Chondrocyte (in vitro differentiated cells): ENCODE measurements at regions not wholly inside any gene's neighbourhood (a gene's known extent, or its start where the extent isn't known, plus 50 kb on each side); places are given as distances from the start of the nearest gene placed in this dataset.

ENCODE experiments used
- DNase-seq: peaks from one replicate; pipeline ENCODE4 v3.0.0; 2021; ENCODE audit warnings: mixed read lengths, low spot score
- H3K27ac Mint-ChIP-seq: one replicate; pipeline ENCODE4 v1.8.0; 2021; ENCODE audit warnings: mild to moderate bottlenecking, moderate library complexity, mixed read lengths; ENCODE audit not compliant: unreplicated experiment
- H3K27me3 Mint-ChIP-seq: 2 replicates; pipeline ENCODE4 v1.8.0; 2021; ENCODE audit warnings: low read depth, mixed read lengths
- H3K36me3 Mint-ChIP-seq: 2 replicates; pipeline ENCODE4 v1.8.0; 2021; ENCODE audit warnings: low read depth, mixed read lengths
- H3K4me1 Mint-ChIP-seq: 2 replicates; pipeline ENCODE4 v1.8.0; 2021; ENCODE audit warnings: low read depth, mild to moderate bottlenecking, mixed read lengths
- H3K4me3 Mint-ChIP-seq: one replicate; pipeline ENCODE4 v1.8.0; 2021; ENCODE audit warnings: mild to moderate bottlenecking, moderate library complexity, mixed read lengths; ENCODE audit not compliant: unreplicated experiment
- H3K9me3 Mint-ChIP-seq: 2 replicates; pipeline ENCODE4 v1.8.0; 2021; ENCODE audit warnings: low read depth, mixed read lengths
- CTCF ChIP-seq: fragments of 200-600 bp; sonication (generic); IDR thresholded peaks from 2 replicates; pipeline ENCODE4 v1.5.0; 2021; ENCODE audit warnings: antibody characterized with exemption, mild to moderate bottlenecking, moderate library complexity

GRCh38 chr3:152623286-152623911 lies 211.5 kb upstream of the P2RY1 start:
- Mint-ChIP-seq H3K4me3 (no peak overlapping the region), H3K4me1 (no peaks in the 10 kb centered on the region), H3K27ac (no peak overlapping the region), H3K27me3 (no peaks in the 10 kb centered on the region), H3K36me3 (no peaks in the 10 kb centered on the region), H3K9me3 (no peaks in the 10 kb centered on the region)
- TF ChIP-seq CTCF = no peak
- no peak for DNase-seq

- no peaks in the 10 kb centered on the region for H3K27me3 Mint-ChIP-seq
- H3K4me1 Mint-ChIP-seq = no peaks in the 10 kb centered on the region
- H3K27ac Mint-ChIP-seq = no peak overlapping the region
- TF ChIP-seq CTCF = no peak
- peaks cover 8% of the 10 kb centered on the region for H3K9me3 Mint-ChIP-seq
- DNase-seq = no peak
- H3K4me3 Mint-ChIP-seq = no peak overlapping the region
- H3K36me3 Mint-ChIP-seq = no peaks in the 10 kb centered on the region
Observed at GRCh38 chr3:152626226-152626625, 208.7 kb upstream of the P2RY1 start.

- H3K4me3 Mint-ChIP-seq = no peak overlapping the region
- DNase-seq = no peak
- H3K9me3 Mint-ChIP-seq = peaks cover 8% of the 10 kb centered on the region
- no peaks in the 10 kb centered on the region for H3K36me3 Mint-ChIP-seq
- no peak overlapping the region for H3K27ac Mint-ChIP-seq
- H3K27me3 Mint-ChIP-seq = no peaks in the 10 kb centered on the region
- no peaks in the 10 kb centered on the region for H3K4me1 Mint-ChIP-seq
- no peak for TF ChIP-seq CTCF
Observed at GRCh38 chr3:152628496-152628895, 206.4 kb upstream of the P2RY1 start.

GRCh38 chr3:152629363-152630122 lies 205.4 kb upstream of the P2RY1 start:
- no peak for TF ChIP-seq CTCF
- no peak overlapping the region for H3K4me3 Mint-ChIP-seq
- no peaks in the 10 kb centered on the region for H3K27me3 Mint-ChIP-seq
- peaks cover 8% of the 10 kb centered on the region for H3K9me3 Mint-ChIP-seq
- no peak for DNase-seq
- no peak overlapping the region for H3K27ac Mint-ChIP-seq
- no peaks in the 10 kb centered on the region for H3K4me1 Mint-ChIP-seq
- H3K36me3 Mint-ChIP-seq = no peaks in the 10 kb centered on the region

GRCh38 chr3:152635389-152635788 lies 199.5 kb upstream of the P2RY1 start:
- peaks cover 4% of the 10 kb centered on the region for H3K4me1 Mint-ChIP-seq
- H3K9me3 Mint-ChIP-seq = no peaks in the 10 kb centered on the region
- H3K36me3 Mint-ChIP-seq = no peaks in the 10 kb centered on the region
- no peaks in the 10 kb centered on the region for H3K27me3 Mint-ChIP-seq
- H3K27ac Mint-ChIP-seq = no peak overlapping the region
- no peak overlapping the region for H3K4me3 Mint-ChIP-seq
- TF ChIP-seq CTCF = no peak
- DNase-seq = no peak
